ENCODE measurements at regions not wholly inside any gene's neighbourhood (a gene's known extent, or its start where the extent isn't known, plus 50 kb on each side); places are given as distances from the start of the nearest gene placed in this dataset.

DNA sequence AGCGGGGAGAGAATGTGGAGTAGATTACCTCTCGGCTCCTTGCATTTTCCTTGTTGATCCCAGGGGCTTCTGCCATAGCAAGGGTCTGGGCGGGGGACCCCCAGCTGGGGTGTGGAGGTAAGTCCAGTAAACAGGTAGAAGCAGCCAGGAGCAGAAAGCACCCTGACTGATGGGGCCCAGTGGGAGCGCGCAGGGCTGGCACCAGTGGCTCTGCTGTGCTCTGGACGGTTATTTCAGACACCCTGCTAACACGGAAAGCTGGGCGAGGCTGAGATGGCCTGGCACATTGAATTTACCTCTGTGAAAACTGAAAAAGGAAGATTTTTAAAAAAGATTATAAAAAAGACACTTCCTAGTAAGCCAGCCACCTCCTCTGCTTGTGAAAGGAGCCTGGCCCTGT, 88.4 kb upstream of the CALM2 start:
- no peak for DNase-seq

- peak; percentile 34 for DNase-seq
These were observed 87.8 kb upstream of the CALM2 start for GRCh38 chr2:47264143-47264542.

- DNase-seq, result no peak
These were observed 86.3 kb upstream of the CALM2 start for GRCh38 chr2:47262657-47263056.

DNA sequence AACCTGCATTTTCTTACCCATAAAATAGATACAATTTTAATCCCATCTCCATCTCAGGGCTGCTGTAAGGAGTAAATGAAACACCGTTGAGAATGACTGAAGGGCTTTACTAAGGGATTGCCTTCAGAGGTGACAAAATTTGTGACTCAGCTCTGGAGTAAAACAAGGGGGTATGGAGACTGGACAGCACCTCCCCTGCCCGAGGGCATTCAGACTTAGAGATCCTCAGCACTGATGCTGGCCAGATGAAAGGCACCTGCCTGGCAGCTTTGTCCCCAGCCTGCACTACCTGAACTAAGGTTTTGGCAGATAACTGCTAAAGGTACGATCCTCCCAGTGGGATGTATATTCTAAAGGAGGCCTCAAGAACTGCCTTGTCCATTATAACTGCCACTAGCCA, 84.7 kb upstream of the CALM2 start:
- DNase-seq, result no peak

DNA sequence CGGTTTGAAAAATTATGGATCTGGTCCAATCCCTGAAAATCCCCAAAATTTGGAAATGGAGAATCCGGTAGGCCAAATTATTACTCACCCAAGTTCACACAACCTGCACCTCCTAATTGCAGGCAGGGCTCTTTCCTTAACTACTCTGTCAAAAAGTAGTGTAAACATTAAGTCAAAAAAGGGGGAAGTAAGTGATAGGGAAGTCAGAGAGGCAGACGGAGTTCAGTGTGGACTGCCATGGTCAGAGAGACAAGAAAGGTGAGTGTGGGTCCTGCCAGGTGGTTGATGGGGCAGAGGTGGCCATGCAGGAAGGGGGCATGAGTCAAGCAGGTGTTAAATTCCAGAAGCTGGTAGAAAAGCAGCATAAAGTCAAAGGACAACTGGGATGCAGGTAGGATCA, 83.5 kb upstream of the CALM2 start:
- peak; percentile 29 for DNase-seq

- DNase-seq, result peak; percentile 17
These were observed 81.6 kb upstream of the CALM2 start for GRCh38 chr2:47257946-47258348.

- no peak for DNase-seq
These were observed 80.2 kb upstream of the CALM2 start for GRCh38 chr2:47256416-47257087.

- DNase-seq, result no peak
These were observed 79.5 kb upstream of the CALM2 start for GRCh38 chr2:47255794-47256193.

DNA sequence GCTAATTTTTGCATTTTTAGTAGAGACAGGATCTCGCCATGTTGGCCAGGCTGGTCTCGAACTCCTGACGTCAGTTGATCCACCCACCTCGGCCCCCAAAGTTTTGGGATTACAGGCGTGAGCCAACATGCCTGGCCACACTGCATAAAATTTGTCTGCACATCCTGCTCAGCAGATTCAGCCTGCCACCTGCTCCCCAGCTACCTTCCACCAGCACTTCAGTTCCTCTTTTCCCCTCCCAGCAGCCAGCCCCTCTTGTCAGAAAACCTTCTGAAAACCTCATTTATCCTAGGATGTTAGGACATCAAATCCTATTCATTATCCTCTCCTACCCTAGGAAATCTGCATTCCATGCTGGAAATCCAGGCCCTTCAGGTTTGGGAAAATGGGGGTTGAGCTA, 78.2 kb upstream of the CALM2 start:
- no peak for DNase-seq

DNA sequence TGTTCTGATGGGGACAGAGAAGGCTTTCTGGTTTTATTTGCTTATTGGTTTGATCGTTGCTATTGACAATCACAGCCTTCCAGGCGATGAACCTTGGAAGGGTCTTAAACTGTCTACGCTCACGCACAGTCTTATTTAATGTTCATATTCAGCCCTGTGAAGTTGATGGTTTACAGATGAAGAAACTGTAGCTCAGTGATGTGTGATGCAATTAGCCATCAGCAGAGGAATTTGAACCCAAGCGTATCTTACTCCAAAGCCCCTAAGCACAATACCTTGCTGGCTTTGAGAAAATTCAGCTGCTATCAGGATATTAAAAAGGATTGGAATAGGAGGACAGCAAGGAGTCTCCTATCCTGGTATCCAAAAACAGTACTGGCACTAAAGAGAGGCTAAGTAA, 77.1 kb upstream of the CALM2 start:
- DNase-seq, result no peak

DNA sequence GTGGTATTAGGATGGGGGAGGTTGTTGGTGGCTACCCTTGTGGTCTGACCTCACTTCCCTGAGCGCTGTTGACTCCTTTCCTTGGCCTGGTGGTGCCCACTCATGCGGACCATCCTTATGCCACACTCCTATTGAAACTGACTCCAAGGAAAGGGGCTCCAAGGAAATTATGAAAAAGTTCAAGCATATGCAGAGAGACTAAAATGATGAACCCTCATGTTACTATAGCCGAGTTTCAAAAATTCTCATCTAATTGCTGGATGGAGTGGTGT, 75.0 kb upstream of the CALM2 start:
- no peak for DNase-seq

DNA sequence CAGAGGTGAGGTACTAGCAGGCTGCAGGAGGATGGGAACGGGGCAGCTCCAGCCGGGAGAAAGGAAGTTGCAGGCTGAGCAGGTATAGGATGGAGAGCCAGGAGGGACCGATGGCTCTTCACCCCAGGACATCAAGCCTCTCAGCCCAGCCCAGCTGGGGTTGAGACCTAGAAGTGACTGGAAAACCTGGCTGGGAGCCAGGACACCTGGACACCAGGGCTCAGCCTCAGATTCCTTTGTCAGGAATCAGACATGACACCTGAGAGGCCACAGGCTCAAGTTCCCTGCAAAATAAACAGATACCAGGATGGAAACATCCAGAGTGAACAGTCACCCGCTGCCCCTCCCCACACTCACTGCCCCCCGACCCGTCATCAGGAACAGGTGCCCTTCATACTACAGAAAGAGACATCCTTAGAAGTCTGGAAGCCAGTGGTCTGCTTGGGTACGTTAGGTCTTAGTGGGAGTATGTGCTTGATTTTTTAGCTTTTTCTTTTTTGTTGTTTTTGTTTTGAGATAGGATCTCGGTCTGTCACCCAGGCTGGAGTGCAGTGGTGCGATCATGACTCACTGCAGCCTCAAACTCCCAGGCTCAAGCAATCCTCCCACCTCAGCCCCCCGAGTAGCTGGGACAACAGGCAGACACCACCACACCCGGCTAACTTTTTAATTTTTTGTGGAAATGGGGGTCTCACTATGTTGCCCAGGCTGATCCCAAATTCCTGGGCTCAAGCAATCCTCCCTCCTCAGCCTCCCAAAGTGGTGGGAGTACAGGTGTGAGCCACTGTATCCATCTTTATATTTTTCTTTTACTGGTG, 74.5 kb upstream of the CALM2 start:
- peak; percentile 28 for DNase-seq

DNA sequence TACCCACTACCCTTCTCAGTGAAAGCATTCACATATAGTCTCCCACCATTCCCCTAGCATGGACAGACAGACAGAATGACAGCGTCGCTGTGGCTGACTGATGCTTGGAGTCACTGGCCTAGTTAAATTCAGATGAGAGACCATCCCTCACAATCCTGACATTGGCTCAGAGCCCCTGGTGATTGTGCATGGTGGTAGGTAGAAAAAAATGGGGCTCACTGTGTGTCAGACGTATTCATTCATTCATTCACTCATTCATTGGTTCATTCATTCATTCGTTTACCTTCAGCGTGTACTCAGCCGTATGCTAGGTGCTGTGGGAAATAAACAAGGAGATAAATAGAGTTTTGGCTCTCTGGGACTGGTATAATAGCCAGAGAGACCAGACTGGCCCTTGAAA, 73.6 kb upstream of the CALM2 start:
- DNase-seq, result no peak

DNA sequence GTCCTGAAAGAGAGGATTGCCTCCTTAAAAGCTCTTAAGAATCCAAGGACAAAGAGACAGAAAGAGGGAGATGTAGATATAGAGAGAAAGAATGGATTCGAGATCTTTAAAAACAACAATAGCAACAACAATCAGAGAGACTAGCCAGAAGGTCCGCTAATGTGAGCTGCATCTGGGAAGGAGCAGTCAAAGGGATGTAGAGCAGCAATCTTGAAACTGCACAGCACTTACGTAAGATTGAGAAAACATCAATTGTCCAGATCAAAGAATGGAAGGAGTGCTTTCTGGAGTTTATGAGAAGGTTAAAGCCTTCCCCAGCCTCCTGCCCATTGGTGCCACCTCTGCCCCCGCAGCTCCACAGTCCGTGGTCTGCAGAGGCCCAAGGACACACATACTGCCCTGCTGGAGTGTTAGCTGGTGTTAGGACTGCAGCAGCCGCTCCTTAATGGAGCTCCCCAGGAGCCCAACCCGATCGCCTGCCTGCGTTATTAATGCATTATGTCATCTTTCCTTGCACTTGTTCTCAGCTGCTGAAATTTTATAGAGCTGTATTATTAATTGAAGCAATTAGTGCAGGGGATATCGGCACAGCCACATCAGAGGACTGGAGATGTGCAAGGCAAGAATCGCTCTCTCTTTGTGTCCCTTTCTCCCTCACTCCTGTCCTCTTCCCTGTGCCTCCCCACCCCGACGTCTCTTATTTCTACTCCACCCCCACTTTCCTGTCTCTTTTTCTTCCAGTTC, 73.0 kb upstream of the CALM2 start:
- DNase-seq, result no peak

- no peak for DNase-seq
These were observed 67.4 kb upstream of the CALM2 start for GRCh38 chr2:47243596-47244323.

GRCh38 chr2:47241715-47242114, 65.4 kb upstream of the CALM2 start:
- no peak for DNase-seq

DNA sequence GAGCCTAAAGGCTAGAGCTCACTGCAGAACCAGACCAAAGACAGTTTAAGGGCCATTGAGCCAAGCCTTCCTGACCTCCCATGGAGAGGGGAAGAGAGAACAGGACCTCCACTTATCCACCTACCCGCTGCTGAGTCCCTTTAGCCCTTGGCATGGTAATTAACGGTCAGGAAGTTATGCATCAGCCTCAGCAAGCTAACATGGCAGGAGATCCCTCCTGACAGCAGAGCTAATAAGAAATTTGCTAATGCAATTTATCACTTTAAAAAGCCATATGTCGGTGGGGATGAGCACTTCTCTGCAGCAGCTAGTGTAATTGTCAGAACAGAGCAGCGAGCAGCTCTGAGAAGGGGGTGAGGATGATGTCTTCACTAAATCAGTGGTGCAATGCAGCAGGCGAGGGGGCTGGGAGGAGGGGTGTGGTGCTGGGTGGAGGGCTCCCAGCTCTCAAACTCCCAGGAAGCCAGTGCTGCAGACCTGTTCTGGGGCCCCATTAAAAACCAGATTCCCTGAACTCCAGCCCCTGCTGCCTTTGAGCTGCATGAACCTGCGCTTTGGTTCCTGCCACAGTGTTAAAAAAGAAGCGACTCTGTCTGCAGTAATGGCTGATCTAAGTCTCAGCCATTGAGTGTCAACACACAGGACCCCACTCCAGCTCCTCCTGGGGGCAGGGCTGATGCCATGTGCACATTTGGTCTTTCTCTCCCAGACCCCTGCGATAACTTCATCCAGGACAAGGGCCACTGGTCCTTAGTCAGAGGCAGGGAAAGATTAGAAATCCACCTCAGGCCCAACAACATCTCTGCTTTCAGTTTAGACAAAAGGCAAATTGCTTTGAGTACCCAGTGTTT, 63.0 kb upstream of the CALM2 start:
- no peak for DNase-seq

GRCh38 chr2:47238638-47239037, 62.3 kb upstream of the CALM2 start:
- no peak for DNase-seq

DNA sequence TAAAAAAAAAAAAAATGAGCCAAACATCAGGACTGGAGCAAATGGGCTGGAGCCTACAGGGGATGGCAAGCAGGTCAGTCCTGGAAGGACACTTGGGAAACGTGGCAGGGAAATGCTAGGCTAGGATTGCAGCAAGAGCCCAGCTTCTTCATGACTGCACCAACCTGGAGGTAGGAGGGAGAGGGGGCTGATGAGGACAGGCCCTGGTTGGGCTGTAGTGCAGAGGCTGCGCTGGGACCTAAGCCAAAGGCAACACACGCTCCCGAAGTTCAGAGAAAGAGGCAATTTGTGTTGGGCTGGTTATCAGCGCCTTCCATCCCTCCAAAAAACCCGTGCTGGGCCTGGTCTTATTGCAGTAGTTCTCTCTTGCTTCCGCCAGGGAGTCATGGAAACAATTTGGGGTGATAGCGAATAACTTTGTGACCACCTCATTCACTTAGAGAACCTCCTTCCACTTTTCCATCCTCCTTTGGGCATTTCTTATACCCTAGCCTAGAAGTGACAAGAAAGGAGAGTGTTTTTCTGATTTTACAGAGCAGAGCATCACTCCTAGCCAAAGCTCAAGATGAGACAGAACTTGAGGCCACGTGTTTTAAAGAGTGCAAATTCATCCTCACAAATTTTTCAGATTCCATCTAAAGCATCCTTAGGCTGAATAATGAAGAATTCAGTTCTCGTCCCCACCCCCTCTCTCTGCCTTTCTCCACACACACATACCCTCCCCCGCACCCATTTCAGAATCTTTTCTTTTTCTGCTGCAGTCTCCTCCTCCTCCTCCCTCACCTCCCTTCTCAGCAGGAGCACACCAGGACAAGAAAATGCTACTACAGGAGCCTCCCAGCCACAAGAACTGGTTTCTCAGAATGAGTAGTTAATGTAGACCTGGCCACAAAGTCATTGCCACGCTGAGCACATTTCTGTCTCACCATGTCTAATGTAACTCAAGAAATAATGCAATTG, 61.3 kb upstream of the CALM2 start:
- peak; percentile 81 for DNase-seq

DNA sequence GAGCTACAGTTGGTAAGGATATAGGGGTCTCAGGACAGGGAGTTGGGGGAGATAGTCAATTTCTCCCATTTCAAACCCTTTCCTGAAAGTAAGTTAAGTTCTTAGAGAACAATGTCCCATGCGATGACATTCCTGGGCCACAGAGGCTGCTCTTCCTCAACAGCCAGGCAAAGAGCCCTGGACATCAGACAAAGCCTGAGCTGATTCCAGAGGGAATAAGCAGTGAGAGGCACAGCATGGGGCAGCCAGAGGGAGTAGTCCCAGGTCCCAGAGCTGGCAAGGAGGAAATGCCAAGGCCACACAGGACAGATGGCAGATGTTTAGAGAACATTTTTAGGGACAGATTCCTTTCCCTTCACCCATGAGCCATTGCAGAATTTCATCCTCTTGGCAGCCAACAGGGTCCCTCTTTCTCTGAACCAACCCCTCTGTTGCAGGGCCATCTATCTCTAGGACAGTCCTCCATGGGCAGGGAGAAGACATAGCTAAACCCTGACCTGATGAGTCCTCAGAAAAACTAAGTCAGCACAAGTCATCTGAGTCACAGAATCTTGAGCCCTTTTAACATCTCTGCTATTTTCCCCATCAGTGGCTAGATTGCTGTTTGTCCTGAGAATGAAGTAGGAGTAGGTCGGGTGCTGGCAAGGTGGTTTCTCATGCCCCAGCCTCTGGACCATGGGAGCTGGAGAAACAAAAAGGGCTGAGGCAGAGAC, 60.3 kb upstream of the CALM2 start:
- no peak for DNase-seq

GRCh38 chr2:47235132-47235531, 58.8 kb upstream of the CALM2 start:
- DNase-seq, result no peak
